ENCODE measurements at regions not wholly inside any gene's neighbourhood (a gene's known extent, or its start where the extent isn't known, plus 50 kb on each side); places are given as distances from the start of the nearest gene placed in this dataset.

DNA sequence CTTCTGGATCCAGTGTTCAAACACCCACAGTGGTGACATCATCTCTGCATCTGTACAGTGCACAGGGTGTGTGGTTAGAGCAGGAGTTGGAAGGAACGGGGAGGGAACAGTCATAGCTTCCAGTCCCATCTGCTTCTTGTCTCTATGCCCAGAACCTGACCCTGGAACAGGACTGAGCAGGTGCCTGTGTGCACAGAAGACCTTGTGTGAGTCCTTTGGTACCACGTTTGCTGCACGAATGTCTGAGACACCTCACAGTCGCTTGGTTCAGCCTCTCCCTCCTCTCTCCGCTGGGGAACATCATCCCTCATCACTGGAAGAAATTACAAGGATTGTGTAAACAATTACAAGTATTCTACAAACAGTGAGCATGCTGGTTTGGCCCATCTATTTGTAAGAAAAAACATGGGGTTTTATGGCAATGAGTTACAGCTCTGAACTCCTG, 243.0 kb upstream of the KLF6 start:
- no peak overlapping the region for H2AK5ac ChIP-seq (ENCODE audit: insufficient read length, low read length)
- no peaks in the 10 kb centered on the region for H3K79me2 ChIP-seq (ENCODE audit: insufficient read depth, low read length)
- no peak overlapping the region for H2BK120ac ChIP-seq (ENCODE audit: low read depth, low read length, poor library complexity, severe bottlenecking)
- H3T11ph ChIP-seq (ENCODE audit: low read length) = no peak overlapping the region
- H3K4ac ChIP-seq (ENCODE audit: low read depth, low read length) = no peak overlapping the region
- no peaks in the 10 kb centered on the region for H3K27me3 ChIP-seq (ENCODE audit: insufficient read depth, low read length)
- no peaks in the 10 kb centered on the region for H3K79me1 ChIP-seq (ENCODE audit: insufficient read depth, low read depth, low read length, poor library complexity, severe bottlenecking)
- Mint-ChIP-seq H3K27me3 (ENCODE audit: low read depth) (no peaks in the 10 kb centered on the region), H3K27ac (no peak overlapping the region), H3K36me3 (ENCODE audit: insufficient read depth in 1 of 3, low read depth in 3 of 3) (no peaks in the 10 kb centered on the region), H3K9me3 (no peaks in the 10 kb centered on the region), H3K4me3 (no peak overlapping the region), H3K4me1 (peaks cover 0 to 6% of the 10 kb centered on the region in 2 experiments; a peak in 2 of 4 replicates)
- H4K5ac ChIP-seq (ENCODE audit: insufficient read length, low read depth, low read length) = no peak overlapping the region
- TF ChIP-seq, protein P1, sequence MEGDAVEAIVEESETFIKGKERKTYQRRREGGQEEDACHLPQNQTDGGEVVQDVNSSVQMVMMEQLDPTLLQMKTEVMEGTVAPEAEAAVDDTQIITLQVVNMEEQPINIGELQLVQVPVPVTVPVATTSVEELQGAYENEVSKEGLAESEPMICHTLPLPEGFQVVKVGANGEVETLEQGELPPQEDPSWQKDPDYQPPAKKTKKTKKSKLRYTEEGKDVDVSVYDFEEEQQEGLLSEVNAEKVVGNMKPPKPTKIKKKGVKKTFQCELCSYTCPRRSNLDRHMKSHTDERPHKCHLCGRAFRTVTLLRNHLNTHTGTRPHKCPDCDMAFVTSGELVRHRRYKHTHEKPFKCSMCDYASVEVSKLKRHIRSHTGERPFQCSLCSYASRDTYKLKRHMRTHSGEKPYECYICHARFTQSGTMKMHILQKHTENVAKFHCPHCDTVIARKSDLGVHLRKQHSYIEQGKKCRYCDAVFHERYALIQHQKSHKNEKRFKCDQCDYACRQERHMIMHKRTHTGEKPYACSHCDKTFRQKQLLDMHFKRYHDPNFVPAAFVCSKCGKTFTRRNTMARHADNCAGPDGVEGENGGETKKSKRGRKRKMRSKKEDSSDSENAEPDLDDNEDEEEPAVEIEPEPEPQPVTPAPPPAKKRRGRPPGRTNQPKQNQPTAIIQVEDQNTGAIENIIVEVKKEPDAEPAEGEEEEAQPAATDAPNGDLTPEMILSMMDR (conservative IDR thresholded peaks at IDR 0.05) = no peak
- H3K27ac ChIP-seq (ENCODE audit: insufficient read length, low read depth, low read length) = no peak overlapping the region
- H2BK15ac ChIP-seq (ENCODE audit: low read depth, low read length) = no peak overlapping the region
- H4K91ac ChIP-seq (ENCODE audit: insufficient read length, low read depth, low read length) = no peak overlapping the region
- no peak overlapping the region for H3K9ac ChIP-seq (ENCODE audit: extremely low read depth, insufficient read length, low read length)
- no peak overlapping the region for H2BK5ac ChIP-seq (ENCODE audit: insufficient read length, low read length)
- H3K23ac ChIP-seq (ENCODE audit: insufficient read length, low read depth, low read length) = no peak overlapping the region
- H4K20me1 ChIP-seq (ENCODE audit: control insufficient read depth, insufficient read depth, insufficient read length) = no peaks in the 10 kb centered on the region
- no peak for DNase-seq
- no peak overlapping the region for H3K56ac ChIP-seq (ENCODE audit: insufficient read length, low read depth, low read length)
- H2AFZ ChIP-seq (ENCODE audit: low read length) = no peak overlapping the region
- H3K9me3 ChIP-seq (ENCODE audit: control insufficient read depth, low read depth, low read length) = no peaks in the 10 kb centered on the region
- H3K14ac ChIP-seq (ENCODE audit: insufficient read depth, low read length) = no peak overlapping the region
- H2BK12ac ChIP-seq (ENCODE audit: insufficient read length, low read depth, low read length) = no peak overlapping the region
- H3K4me1 ChIP-seq (ENCODE audit: insufficient read depth, low read length) = peaks cover 3% of the 10 kb centered on the region; the same call in 1 of the 2 replicates
- WGBS (ENCODE audit: extremely low coverage, insufficient read length, low lambda C conversion rate) = no CpG with 5 or more reads among the region's 5 CpGs
- H3K4me2 ChIP-seq (ENCODE audit: insufficient read depth, insufficient read length, low read length) = no peak overlapping the region
- no peak overlapping the region for H2BK20ac ChIP-seq (ENCODE audit: low read depth, low read length, poor library complexity, severe bottlenecking)
- H4K8ac ChIP-seq (replicated peaks; ENCODE audit: insufficient read length, low read depth, low read length) = no peak overlapping the region
- no peaks in the 10 kb centered on the region for H3K23me2 ChIP-seq (ENCODE audit: insufficient read length, low read depth, low read length, poor library complexity, severe bottlenecking)
- H3K18ac ChIP-seq (ENCODE audit: insufficient read length, low read depth, low read length) = no peak overlapping the region
